ENCODE measurements at regions not wholly inside any gene's neighbourhood (a gene's known extent, or its start where the extent isn't known, plus 50 kb on each side); places are given as distances from the start of the nearest gene placed in this dataset.

DNA sequence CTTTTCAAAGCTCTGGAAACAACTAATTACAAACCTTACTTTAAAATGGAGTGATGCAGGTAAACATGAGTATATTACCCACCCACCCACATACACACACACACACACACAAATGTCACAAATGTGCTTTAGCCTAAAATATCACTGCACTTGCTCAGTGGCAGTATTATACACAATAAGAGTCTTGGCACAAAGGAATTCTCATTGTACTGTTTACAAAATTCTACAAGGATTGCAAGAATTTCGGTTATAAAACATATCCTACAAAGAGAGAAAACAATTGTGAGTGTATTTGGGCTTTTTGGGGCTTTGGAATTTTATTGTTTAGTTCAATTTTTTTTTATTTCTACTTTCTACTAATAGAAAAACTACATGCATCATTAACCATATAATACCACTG is 113.2 kb upstream of the BEND6 start (continued):
- TF ChIP-seq, protein P1, sequence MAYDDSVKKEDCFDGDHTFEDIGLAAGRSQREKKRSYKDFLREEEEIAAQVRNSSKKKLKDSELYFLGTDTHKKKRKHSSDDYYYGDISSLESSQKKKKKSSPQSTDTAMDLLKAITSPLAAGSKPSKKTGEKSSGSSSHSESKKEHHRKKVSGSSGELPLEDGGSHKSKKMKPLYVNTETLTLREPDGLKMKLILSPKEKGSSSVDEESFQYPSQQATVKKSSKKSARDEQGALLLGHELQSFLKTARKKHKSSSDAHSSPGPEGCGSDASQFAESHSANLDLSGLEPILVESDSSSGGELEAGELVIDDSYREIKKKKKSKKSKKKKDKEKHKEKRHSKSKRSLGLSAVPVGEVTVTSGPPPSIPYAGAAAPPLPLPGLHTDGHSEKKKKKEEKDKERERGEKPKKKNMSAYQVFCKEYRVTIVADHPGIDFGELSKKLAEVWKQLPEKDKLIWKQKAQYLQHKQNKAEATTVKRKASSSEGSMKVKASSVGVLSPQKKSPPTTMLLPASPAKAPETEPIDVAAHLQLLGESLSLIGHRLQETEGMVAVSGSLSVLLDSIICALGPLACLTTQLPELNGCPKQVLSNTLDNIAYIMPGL (CRISPR knock-in tag; IDR thresholded peaks at IDR 0.05; ENCODE audit: borderline replicate concordance) = no peak
- TF ChIP-seq, protein P2, sequence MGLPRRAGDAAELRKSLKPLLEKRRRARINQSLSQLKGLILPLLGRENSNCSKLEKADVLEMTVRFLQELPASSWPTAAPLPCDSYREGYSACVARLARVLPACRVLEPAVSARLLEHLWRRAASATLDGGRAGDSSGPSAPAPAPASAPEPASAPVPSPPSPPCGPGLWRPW (IDR thresholded peaks at IDR 0.05) = no peak
- TF ChIP-seq MYC (IDR thresholded peaks at IDR 0.05; ENCODE audit: borderline replicate concordance, low read length) (no peak), HEYL (CRISPR knock-in tag; IDR thresholded peaks at IDR 0.05) (no peak), ESRRA (IDR thresholded peaks at IDR 0.05; ENCODE audit: borderline replicate concordance, low read length) (no peak), POLR2A (IDR thresholded peaks at IDR 0.05; ENCODE audit: low read length) (no peak), NR3C1 (IDR thresholded peaks at IDR 0.05) (no peak), RNF2 (IDR thresholded peaks at IDR 0.05; ENCODE audit: borderline replicate concordance, low read depth) (no peak), ZNF302 (CRISPR knock-in tag; IDR thresholded peaks at IDR 0.05) (no peak)

DNA sequence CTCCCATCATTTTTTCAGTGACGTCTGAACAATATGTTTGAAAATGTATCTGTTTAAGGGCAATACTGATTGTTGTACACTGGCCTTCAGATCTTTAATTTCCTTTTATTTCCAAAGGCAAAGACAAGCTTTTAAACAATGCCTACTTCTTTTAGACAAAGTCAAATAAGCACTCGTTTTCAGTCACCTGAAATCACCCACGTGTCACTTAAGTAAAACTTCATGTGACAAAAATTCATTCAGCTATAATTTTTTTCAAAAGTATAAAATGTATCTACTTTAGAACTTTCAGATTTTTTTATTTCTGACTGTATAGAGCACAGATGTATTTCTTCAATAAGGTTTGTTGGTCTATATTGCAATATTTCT is 113.5 kb upstream of the BEND6 start:
- Histone ChIP-seq H3K9me3 (no peaks in the 10 kb centered on the region), H3K4me1 (peaks cover 59% of the 10 kb centered on the region), H3K4me2 (peak overlapping the region; percentile 92), H3K27ac (peak overlapping the region; percentile 41 to 44; a peak in 4 of 6 replicates), H3K4me3 (peak overlapping the region; percentile 90)
- POLR2A ChIA-PET = no interaction called here
- CTCF ChIA-PET = interaction anchor here (1.6 to 1.8 kb wide), 3 partner anchors 11 to 204 kb away, joined by 4 to 6 read pairs (median 6); no protein-coding TSS in a partner anchor
- DNase-seq (ENCODE audit: low read depth in 1 of 2, low spot score in 1 of 2) = no peak
- WGBS (ENCODE audit: missing lambda C conversion rate) = 6% methylated on average over 3 of the region's 3 CpGs
- no peak for ATAC-seq
- FAIRE-seq = no peak
- TF ChIP-seq, protein P3, sequence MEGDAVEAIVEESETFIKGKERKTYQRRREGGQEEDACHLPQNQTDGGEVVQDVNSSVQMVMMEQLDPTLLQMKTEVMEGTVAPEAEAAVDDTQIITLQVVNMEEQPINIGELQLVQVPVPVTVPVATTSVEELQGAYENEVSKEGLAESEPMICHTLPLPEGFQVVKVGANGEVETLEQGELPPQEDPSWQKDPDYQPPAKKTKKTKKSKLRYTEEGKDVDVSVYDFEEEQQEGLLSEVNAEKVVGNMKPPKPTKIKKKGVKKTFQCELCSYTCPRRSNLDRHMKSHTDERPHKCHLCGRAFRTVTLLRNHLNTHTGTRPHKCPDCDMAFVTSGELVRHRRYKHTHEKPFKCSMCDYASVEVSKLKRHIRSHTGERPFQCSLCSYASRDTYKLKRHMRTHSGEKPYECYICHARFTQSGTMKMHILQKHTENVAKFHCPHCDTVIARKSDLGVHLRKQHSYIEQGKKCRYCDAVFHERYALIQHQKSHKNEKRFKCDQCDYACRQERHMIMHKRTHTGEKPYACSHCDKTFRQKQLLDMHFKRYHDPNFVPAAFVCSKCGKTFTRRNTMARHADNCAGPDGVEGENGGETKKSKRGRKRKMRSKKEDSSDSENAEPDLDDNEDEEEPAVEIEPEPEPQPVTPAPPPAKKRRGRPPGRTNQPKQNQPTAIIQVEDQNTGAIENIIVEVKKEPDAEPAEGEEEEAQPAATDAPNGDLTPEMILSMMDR (IDR thresholded peaks at IDR 0.05) = no peak
- TF ChIP-seq, protein P4, sequence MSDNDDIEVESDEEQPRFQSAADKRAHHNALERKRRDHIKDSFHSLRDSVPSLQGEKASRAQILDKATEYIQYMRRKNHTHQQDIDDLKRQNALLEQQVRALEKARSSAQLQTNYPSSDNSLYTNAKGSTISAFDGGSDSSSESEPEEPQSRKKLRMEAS (IDR thresholded peaks at IDR 0.05) = no peak
- TF ChIP-seq FOXS1 (CRISPR knock-in tag; IDR thresholded peaks at IDR 0.05) (no peak), BHLHE40 (IDR thresholded peaks at IDR 0.05; ENCODE audit: low read depth, low read length) (no peak), RARB (CRISPR knock-in tag; IDR thresholded peaks at IDR 0.05) (no peak)
- TF ChIP-seq, protein P5, sequence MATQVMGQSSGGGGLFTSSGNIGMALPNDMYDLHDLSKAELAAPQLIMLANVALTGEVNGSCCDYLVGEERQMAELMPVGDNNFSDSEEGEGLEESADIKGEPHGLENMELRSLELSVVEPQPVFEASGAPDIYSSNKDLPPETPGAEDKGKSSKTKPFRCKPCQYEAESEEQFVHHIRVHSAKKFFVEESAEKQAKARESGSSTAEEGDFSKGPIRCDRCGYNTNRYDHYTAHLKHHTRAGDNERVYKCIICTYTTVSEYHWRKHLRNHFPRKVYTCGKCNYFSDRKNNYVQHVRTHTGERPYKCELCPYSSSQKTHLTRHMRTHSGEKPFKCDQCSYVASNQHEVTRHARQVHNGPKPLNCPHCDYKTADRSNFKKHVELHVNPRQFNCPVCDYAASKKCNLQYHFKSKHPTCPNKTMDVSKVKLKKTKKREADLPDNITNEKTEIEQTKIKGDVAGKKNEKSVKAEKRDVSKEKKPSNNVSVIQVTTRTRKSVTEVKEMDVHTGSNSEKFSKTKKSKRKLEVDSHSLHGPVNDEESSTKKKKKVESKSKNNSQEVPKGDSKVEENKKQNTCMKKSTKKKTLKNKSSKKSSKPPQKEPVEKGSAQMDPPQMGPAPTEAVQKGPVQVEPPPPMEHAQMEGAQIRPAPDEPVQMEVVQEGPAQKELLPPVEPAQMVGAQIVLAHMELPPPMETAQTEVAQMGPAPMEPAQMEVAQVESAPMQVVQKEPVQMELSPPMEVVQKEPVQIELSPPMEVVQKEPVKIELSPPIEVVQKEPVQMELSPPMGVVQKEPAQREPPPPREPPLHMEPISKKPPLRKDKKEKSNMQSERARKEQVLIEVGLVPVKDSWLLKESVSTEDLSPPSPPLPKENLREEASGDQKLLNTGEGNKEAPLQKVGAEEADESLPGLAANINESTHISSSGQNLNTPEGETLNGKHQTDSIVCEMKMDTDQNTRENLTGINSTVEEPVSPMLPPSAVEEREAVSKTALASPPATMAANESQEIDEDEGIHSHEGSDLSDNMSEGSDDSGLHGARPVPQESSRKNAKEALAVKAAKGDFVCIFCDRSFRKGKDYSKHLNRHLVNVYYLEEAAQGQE (IDR thresholded peaks at IDR 0.05) = no peak
- TF ChIP-seq, protein P6, sequence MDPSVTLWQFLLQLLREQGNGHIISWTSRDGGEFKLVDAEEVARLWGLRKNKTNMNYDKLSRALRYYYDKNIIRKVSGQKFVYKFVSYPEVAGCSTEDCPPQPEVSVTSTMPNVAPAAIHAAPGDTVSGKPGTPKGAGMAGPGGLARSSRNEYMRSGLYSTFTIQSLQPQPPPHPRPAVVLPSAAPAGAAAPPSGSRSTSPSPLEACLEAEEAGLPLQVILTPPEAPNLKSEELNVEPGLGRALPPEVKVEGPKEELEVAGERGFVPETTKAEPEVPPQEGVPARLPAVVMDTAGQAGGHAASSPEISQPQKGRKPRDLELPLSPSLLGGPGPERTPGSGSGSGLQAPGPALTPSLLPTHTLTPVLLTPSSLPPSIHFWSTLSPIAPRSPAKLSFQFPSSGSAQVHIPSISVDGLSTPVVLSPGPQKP (IDR thresholded peaks at IDR 0.05; ENCODE audit: low read depth, low read length) = no peak
